Chondrocyte (in vitro differentiated cells): ENCODE measurements at regions not wholly inside any gene's neighbourhood (a gene's known extent, or its start where the extent isn't known, plus 50 kb on each side); places are given as distances from the start of the nearest gene placed in this dataset.

Experiments
- DNase-seq: peaks from one replicate; pipeline ENCODE4 v3.0.0; 2021; ENCODE audit warnings: mixed read lengths, low spot score
- H3K27ac Mint-ChIP-seq: one replicate; pipeline ENCODE4 v1.8.0; 2021; ENCODE audit warnings: mild to moderate bottlenecking, moderate library complexity, mixed read lengths; ENCODE audit not compliant: unreplicated experiment
- H3K27me3 Mint-ChIP-seq: 2 replicates; pipeline ENCODE4 v1.8.0; 2021; ENCODE audit warnings: low read depth, mixed read lengths
- H3K36me3 Mint-ChIP-seq: 2 replicates; pipeline ENCODE4 v1.8.0; 2021; ENCODE audit warnings: low read depth, mixed read lengths
- H3K4me1 Mint-ChIP-seq: 2 replicates; pipeline ENCODE4 v1.8.0; 2021; ENCODE audit warnings: low read depth, mild to moderate bottlenecking, mixed read lengths
- H3K4me3 Mint-ChIP-seq: one replicate; pipeline ENCODE4 v1.8.0; 2021; ENCODE audit warnings: mild to moderate bottlenecking, moderate library complexity, mixed read lengths; ENCODE audit not compliant: unreplicated experiment
- H3K9me3 Mint-ChIP-seq: 2 replicates; pipeline ENCODE4 v1.8.0; 2021; ENCODE audit warnings: low read depth, mixed read lengths
- TF ChIP-seq, protein P1 (sequence below): fragments of 200-600 bp; sonication (generic); IDR thresholded peaks from 2 replicates; pipeline ENCODE4 v1.5.0; 2021; ENCODE audit warnings: antibody characterized with exemption, mild to moderate bottlenecking, moderate library complexity

DNA sequence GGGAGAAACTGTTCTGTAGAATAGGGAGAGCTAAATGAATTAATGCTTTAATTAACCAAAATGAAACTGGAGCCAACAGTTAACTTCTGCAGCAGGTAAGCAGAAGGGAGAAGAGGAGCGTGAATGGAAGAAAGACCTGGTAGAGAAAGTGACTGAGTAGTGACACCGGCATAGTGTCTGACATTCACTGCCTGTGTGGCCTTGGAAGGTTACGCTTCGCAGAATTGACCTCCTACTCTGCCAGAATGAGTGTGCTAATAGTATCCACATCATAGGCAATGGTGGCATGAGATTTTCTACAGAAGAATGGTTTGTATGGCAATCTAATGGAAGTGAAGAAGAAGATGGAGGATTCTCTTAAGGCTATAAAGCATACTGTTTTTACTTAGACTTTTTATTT lies 614.4 kb downstream of the CPS1 start:
- H3K9me3 Mint-ChIP-seq = no peaks in the 10 kb centered on the region
- H3K27me3 Mint-ChIP-seq = no peaks in the 10 kb centered on the region
- H3K36me3 Mint-ChIP-seq = no peaks in the 10 kb centered on the region
- no peaks in the 10 kb centered on the region for H3K4me1 Mint-ChIP-seq
- H3K4me3 Mint-ChIP-seq = no peak overlapping the region
- no peak for DNase-seq
- H3K27ac Mint-ChIP-seq = no peak overlapping the region
- TF ChIP-seq, protein P1, sequence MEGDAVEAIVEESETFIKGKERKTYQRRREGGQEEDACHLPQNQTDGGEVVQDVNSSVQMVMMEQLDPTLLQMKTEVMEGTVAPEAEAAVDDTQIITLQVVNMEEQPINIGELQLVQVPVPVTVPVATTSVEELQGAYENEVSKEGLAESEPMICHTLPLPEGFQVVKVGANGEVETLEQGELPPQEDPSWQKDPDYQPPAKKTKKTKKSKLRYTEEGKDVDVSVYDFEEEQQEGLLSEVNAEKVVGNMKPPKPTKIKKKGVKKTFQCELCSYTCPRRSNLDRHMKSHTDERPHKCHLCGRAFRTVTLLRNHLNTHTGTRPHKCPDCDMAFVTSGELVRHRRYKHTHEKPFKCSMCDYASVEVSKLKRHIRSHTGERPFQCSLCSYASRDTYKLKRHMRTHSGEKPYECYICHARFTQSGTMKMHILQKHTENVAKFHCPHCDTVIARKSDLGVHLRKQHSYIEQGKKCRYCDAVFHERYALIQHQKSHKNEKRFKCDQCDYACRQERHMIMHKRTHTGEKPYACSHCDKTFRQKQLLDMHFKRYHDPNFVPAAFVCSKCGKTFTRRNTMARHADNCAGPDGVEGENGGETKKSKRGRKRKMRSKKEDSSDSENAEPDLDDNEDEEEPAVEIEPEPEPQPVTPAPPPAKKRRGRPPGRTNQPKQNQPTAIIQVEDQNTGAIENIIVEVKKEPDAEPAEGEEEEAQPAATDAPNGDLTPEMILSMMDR = no peak

DNA sequence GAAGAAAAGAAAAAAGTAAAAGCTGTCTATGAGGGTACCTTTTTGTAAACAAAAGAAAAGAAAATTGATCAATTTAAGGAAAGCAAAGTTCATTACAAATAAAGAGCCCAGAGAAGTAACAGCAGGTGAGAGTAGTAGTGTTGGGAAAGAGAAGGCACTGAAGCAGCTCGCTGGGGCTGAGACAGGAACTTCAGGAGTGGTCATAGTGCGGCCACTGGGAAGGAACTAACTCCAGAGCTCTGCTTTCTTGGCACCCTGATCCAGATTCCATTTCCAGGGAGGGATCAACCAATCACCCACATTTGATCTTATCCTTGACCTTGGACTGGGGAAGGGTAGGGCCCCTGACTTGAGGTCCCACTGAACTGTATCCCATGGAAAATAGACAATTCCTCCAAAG lies 617.6 kb downstream of the CPS1 start:
- Mint-ChIP-seq H3K36me3 (no peaks in the 10 kb centered on the region), H3K4me1 (no peaks in the 10 kb centered on the region), H3K27ac (no peak overlapping the region), H3K4me3 (no peak overlapping the region), H3K27me3 (no peaks in the 10 kb centered on the region), H3K9me3 (no peaks in the 10 kb centered on the region)
- TF ChIP-seq, protein P1 = no peak
- no peak for DNase-seq

DNA sequence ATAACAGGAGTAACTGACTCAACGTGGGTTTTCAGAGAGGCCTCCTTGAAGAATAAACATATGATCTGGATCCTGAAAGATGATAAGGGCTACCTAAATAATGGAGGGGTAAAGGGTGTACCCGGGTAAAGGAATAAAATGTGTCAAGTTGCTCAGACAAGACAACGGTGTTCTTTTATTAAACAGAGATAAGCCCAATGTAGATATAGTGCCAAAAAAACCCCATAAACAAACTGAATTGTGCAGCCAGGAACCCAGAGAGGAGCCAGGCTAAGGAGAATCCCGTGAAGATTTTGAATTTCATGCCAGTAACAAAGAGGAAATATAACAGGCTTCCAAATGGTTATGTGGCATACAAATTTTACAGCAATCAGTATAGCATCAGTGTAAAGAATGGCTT lies 618.2 kb downstream of the CPS1 start:
- H3K4me3 Mint-ChIP-seq = no peak overlapping the region
- no peak overlapping the region for H3K27ac Mint-ChIP-seq
- no peaks in the 10 kb centered on the region for H3K36me3 Mint-ChIP-seq
- no peaks in the 10 kb centered on the region for H3K27me3 Mint-ChIP-seq
- TF ChIP-seq, protein P1 = no peak
- H3K4me1 Mint-ChIP-seq = no peaks in the 10 kb centered on the region
- H3K9me3 Mint-ChIP-seq = no peaks in the 10 kb centered on the region
- no peak for DNase-seq

DNA sequence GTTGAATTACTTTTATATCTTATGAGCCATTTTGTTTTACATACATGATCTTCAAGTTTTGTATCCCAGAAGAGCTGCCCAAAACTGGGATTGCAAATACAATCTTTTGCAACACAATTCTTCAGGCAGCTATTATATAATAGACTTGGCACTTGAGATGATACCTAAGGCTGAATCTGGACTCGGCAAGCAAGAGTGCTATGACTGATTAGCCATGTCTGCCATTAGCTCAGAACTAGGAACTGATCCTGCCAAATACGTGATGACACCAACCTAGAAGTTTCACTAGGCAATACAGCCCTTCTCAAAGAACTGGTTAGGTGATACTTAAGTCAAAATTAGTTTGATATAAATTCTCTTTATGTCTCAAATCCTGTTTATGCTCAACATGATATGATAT lies 619.6 kb downstream of the CPS1 start:
- H3K9me3 Mint-ChIP-seq = no peaks in the 10 kb centered on the region
- TF ChIP-seq, protein P1 = no peak
- H3K27ac Mint-ChIP-seq = no peak overlapping the region
- no peaks in the 10 kb centered on the region for H3K4me1 Mint-ChIP-seq
- no peaks in the 10 kb centered on the region for H3K36me3 Mint-ChIP-seq
- no peak for DNase-seq
- no peak overlapping the region for H3K4me3 Mint-ChIP-seq
- H3K27me3 Mint-ChIP-seq = peaks cover 7% of the 10 kb centered on the region

DNA sequence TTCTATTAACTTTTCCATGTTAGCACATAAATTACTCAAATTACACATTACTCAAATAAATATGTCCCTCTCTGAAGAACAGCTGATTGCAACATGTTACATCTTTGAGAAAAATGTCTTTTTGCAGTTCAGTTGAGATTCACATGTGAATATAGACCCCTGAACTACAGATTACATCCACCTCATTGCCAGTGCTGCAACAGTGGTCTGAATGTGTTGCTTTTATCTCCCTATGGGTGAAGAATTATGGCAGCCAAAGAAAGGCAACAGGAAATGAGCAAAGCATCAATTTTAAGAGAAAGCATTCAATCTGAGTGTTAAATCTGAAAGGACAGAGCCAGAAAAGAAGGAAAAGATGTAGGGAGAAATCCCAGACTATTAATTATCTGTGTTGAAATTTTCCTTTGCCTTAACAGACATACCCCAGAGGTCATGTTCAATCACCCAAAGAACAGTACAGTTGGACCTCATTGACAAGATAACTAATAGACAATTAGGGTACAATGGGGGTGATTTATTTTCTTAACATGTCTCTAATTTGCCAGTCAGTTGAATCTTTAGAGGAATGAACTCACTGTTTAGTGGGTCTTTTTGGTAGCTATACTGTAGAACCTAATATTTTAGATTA lies 620.2 kb downstream of the CPS1 start:
- peaks cover 2% of the 10 kb centered on the region for H3K4me1 Mint-ChIP-seq
- no peak for DNase-seq
- TF ChIP-seq, protein P1 = no peak
- no peaks in the 10 kb centered on the region for H3K9me3 Mint-ChIP-seq
- H3K27me3 Mint-ChIP-seq = peaks cover 7% of the 10 kb centered on the region
- no peak overlapping the region for H3K4me3 Mint-ChIP-seq
- H3K27ac Mint-ChIP-seq = no peak overlapping the region
- no peaks in the 10 kb centered on the region for H3K36me3 Mint-ChIP-seq
